ENCODE measurements at regions not wholly inside any gene's neighbourhood (a gene's known extent, or its start where the extent isn't known, plus 50 kb on each side); places are given as distances from the start of the nearest gene placed in this dataset.

GRCh38 chr12:24409868-24410267, 460.4 kb upstream of the SOX5 start:
- TF ChIP-seq CTCF (IDR thresholded peaks at IDR 0.05) = no peak
- no peak for TF ChIP-seq POLR2A (IDR thresholded peaks at IDR 0.05)
- no peak for TF ChIP-seq EP300 (IDR thresholded peaks at IDR 0.05)

Measured in upper lobe of left lung (tissue), 4 donors.